HCT116 (cell line): ENCODE measurements at regions not wholly inside any gene's neighbourhood (a gene's known extent, or its start where the extent isn't known, plus 50 kb on each side); places are given as distances from the start of the nearest gene placed in this dataset.

Experiments
- ATAC-seq: fragments of 200-7000 bp; cut with Tn5 transposase; 2 replicates; pipeline ENCODE4 v1.9.1; 2020; ENCODE audit warnings: mild to moderate bottlenecking, moderate library complexity
- BruUV-seq: library from RNA; stranded (reverse); fragments of 400-500 nt; replicated peaks from 2 replicates; lab custom pipeline; 2021; lab: Mats Ljungman, UMichigan
- CTCF ChIA-PET: fragments of 300-600 bp; sonication (Branson Sonifier 250); formaldehyde crosslinking; loops from one replicate; lab custom pipeline; 2021; ENCODE audit warnings: antibody characterized with exemption; lab: Charles Lee
- POLR2A ChIA-PET: fragments of 300-600, 350-600 bp; sonication (Branson Sonifier 250); formaldehyde crosslinking; loops from one replicate; lab custom pipeline; 2021; ENCODE audit warnings: antibody characterized with exemption; lab: Charles Lee
- RAD21 ChIA-PET, 2 experiments: fragments of 300-600 bp; sonication (Branson Sonifier 250); formaldehyde crosslinking; loops; one replicate each; lab custom pipeline; 2023; ENCODE audit warnings: low total read pairs in 2 of 2; ENCODE audit not compliant: uncharacterized antibody in 2 of 2, unreplicated experiment in 2 of 2, low non-redundant PET in 1 of 2; lab: Charles Lee
- DNase-seq: peaks from one replicate; pipeline ENCODE4 v3.0.0-alpha.2; 2010; ENCODE audit warnings: low read depth, low spot score
- H2AFZ ChIP-seq: fragments of 200-600 bp; shearing (Covaris generic), sonication (generic); 2 replicates; pipeline ENCODE4 v1.6.1; 2017; ENCODE audit warnings: low read depth, mixed run types, mixed read lengths, antibody characterized with exemption, low read length; ENCODE audit not compliant: poor library complexity, severe bottlenecking
- H3K27ac ChIP-seq: 2 replicates; pipeline ENCODE4 v1.5.1; 2012; ENCODE audit warnings: low read depth, low read length
- H3K27me3 ChIP-seq: fragments of 200-600 bp; sonication (generic); 2 replicates; pipeline ENCODE4 v1.6.1; 2016; ENCODE audit warnings: mixed run types, low read length, mixed read lengths; ENCODE audit not compliant: insufficient read depth
- H3K36me3 ChIP-seq, 2 experiments: fragments of 200-500 bp in 1 of 2; fragments of 200-600 bp in 1 of 2; sonication (Bioruptor generic) in 1 of 2; sonication (generic) in 1 of 2; 2 replicates each; pipeline versions ENCODE4 v1.5.1 to v1.6.1; 2014 to 2016; ENCODE audit warnings: low read length in 2 of 2, inconsistent platforms in 1 of 2, mixed read lengths in 1 of 2, mixed run types in 1 of 2; ENCODE audit not compliant: insufficient read depth in 2 of 2, control insufficient read depth in 1 of 2
- H3K4me1 ChIP-seq, 2 experiments: fragments of 200-600 bp in 1 of 2; sonication (generic) in 1 of 2; 2 replicates each; pipeline versions ENCODE4 v1.5.1 to v1.6.1; 2012 to 2017; ENCODE audit warnings: low read length in 2 of 2, inconsistent platforms in 1 of 2, mild to moderate bottlenecking in 1 of 2, mixed read lengths in 1 of 2, mixed run types in 1 of 2, moderate library complexity in 1 of 2; ENCODE audit not compliant: insufficient read depth in 2 of 2, control insufficient read depth in 1 of 2
- H3K4me2 ChIP-seq: fragments of 200-600 bp; sonication (generic); 2 replicates; pipeline ENCODE4 v1.6.1; 2017; ENCODE audit warnings: mixed run types, low read length, mixed read lengths
- H3K4me3 ChIP-seq, 2 experiments: fragments of 200-600 bp in 1 of 2; sonication (generic) in 1 of 2; replicated peaks in 1 of 2; 2 replicates each; pipeline ENCODE4 v1.5.1; 2011 to 2016; ENCODE audit warnings: low read length in 2 of 2, control low read depth in 1 of 2, low read depth in 1 of 2, mild to moderate bottlenecking in 1 of 2, mixed read lengths in 1 of 2, mixed run types in 1 of 2
- H3K79me2 ChIP-seq: fragments of 200-600 bp; sonication (generic); 2 replicates; pipeline ENCODE4 v1.6.1; 2017; ENCODE audit warnings: mild to moderate bottlenecking, mixed run types, low read length, moderate library complexity, mixed read lengths; ENCODE audit not compliant: insufficient read depth
- H3K9ac ChIP-seq: fragments of 200-600 bp; sonication (generic); 2 replicates; pipeline ENCODE4 v1.6.1; 2016; ENCODE audit warnings: low read length, mixed read lengths
- H3K9me2 ChIP-seq: fragments of 200-600 bp; sonication (generic), shearing (Covaris generic); 2 replicates; pipeline ENCODE4 v1.6.1; 2017; ENCODE audit warnings: mixed run types, mild to moderate bottlenecking, moderate library complexity; ENCODE audit not compliant: insufficient read depth
- H3K9me3 ChIP-seq, 2 experiments: fragments of 200-500 bp in 1 of 2; fragments of 200-600 bp in 1 of 2; sonication (Bioruptor generic) in 1 of 2; sonication (generic) in 1 of 2; 2 replicates each; pipeline ENCODE4 v1.6.1; 2014 to 2017; ENCODE audit warnings: low read length in 2 of 2, mixed read lengths in 2 of 2, inconsistent platforms in 1 of 2, low read depth in 1 of 2, mild to moderate bottlenecking in 1 of 2, mixed run types in 1 of 2, moderate library complexity in 1 of 2; ENCODE audit not compliant: control insufficient read depth in 1 of 2, insufficient read depth in 1 of 2
- H4K20me1 ChIP-seq: fragments of 200-600 bp; sonication (generic), shearing (Covaris generic); 2 replicates; pipeline ENCODE4 v1.6.1; 2017; ENCODE audit warnings: mixed run types, mild to moderate bottlenecking, moderate library complexity; ENCODE audit not compliant: insufficient read depth
- POLR2AphosphoS5 ChIP-seq: IDR thresholded peaks from 2 replicates; pipeline ENCODE4 v1.6.1; 2011; ENCODE audit warnings: mild to moderate bottlenecking, low read depth, low read length, moderate library complexity
- REST ChIP-seq: IDR thresholded peaks from 2 replicates; pipeline ENCODE4 v1.6.1; 2012; ENCODE audit warnings: low read depth
- YY1 ChIP-seq: IDR thresholded peaks from 2 replicates; pipeline ENCODE4 v1.6.1; 2011; ENCODE audit warnings: low read length, low read depth, moderate library complexity, mild to moderate bottlenecking; ENCODE audit not compliant: insufficient replicate concordance; ENCODE audit errors: extremely low read depth
- intact Hi-C: fragments of 100-400 bp; cut with micrococcal nuclease; formaldehyde crosslinking; loops from 2 replicates; pipeline ENCODE4 v1.10.0; 2022

- ChIA-PET CTCF (no interaction called here), POLR2A (no interaction called here), RAD21 (no interaction called here)
- DNase-seq (peak; percentile 71), ATAC-seq (peak; percentile 53)
- H3K4me1 ChIP-seq, result peaks cover 66 to 86% of the 10 kb centered on the region in 2 experiments
- H3K79me2 ChIP-seq, result peaks cover 8% of the 10 kb centered on the region
- H3K36me3 ChIP-seq, result no peaks in the 10 kb centered on the region
- no peaks in the 10 kb centered on the region for H3K9me2 ChIP-seq
- H2AFZ ChIP-seq, result peak overlapping the region; percentile 34
- TF ChIP-seq REST (no peak), YY1 (no peak), POLR2AphosphoS5 (peak; percentile 16; the same call in 1 of the 2 replicates)
- H3K27me3 ChIP-seq, result no peaks in the 10 kb centered on the region
- H4K20me1 ChIP-seq, result no peaks in the 10 kb centered on the region
- BruUV-seq, result no TSS peak
- H3K9me3 ChIP-seq, result no peaks in the 10 kb centered on the region
- peak overlapping the region in 1 of 2 experiments; percentile 31; a peak in 2 of 4 replicates for H3K4me3 ChIP-seq
- peak overlapping the region; percentile 46 for H3K9ac ChIP-seq
- H3K4me2 ChIP-seq, result peak overlapping the region; percentile 76
- intact Hi-C loops, result loop anchor here (5.0 kb wide), 1 partner anchor 112 kb away; no protein-coding TSS in a partner anchor
- peak overlapping the region; percentile 81 for H3K27ac ChIP-seq
Measured at GRCh38 chr4:186820391-186820891, 96.8 kb upstream of the FAT1 start.

- BruUV-seq, result no TSS peak
- ChIA-PET POLR2A (interaction anchor here (0.6 to 2.7 kb wide), 4 partner anchors 10 to 1249 kb away, joined by 3 to 11 read pairs (median 6); no protein-coding TSS in a partner anchor), CTCF (no interaction called here), RAD21 (interaction anchor here (0.7 kb wide), 3 partner anchors 21 to 102 kb away, joined by 3 to 4 read pairs (median 3); no protein-coding TSS in a partner anchor)
- no peak for DNase-seq
- peak overlapping the region; percentile 51 for H3K9ac ChIP-seq
- no peak for TF ChIP-seq REST
- peak; percentile 60 for TF ChIP-seq YY1
- H3K27ac ChIP-seq, result peak overlapping the region; percentile 81
- H3K4me1 ChIP-seq, result peaks cover 88 to 99% of the 10 kb centered on the region in 2 experiments
- H4K20me1 ChIP-seq, result no peaks in the 10 kb centered on the region
- peak overlapping the region in 1 of 2 experiments; percentile 42; a peak in 2 of 4 replicates for H3K4me3 ChIP-seq
- H2AFZ ChIP-seq, result peak overlapping the region; percentile 55
- ATAC-seq, result peak; percentile 22
- intact Hi-C loops, result loop anchor here (5.0 kb wide), 1 partner anchor 108 kb away; no protein-coding TSS in a partner anchor
- H3K4me2 ChIP-seq, result peak overlapping the region; percentile 73
- H3K9me3 ChIP-seq, result no peaks in the 10 kb centered on the region
- peaks cover 14% of the 10 kb centered on the region for H3K79me2 ChIP-seq
- no peaks in the 10 kb centered on the region for H3K36me3 ChIP-seq
- H3K9me2 ChIP-seq, result no peaks in the 10 kb centered on the region
- no peaks in the 10 kb centered on the region for H3K27me3 ChIP-seq
Measured at GRCh38 chr4:186823989-186824388, 100.3 kb upstream of the FAT1 start.
